ENCODE measurements at regions not wholly inside any gene's neighbourhood (a gene's known extent, or its start where the extent isn't known, plus 50 kb on each side); places are given as distances from the start of the nearest gene placed in this dataset.
"Not testable (repeated sequence)": the region's sequence is repeated elsewhere in the genome, so short reads cannot be mapped to it uniquely, and the experiment has no call there.

DNA sequence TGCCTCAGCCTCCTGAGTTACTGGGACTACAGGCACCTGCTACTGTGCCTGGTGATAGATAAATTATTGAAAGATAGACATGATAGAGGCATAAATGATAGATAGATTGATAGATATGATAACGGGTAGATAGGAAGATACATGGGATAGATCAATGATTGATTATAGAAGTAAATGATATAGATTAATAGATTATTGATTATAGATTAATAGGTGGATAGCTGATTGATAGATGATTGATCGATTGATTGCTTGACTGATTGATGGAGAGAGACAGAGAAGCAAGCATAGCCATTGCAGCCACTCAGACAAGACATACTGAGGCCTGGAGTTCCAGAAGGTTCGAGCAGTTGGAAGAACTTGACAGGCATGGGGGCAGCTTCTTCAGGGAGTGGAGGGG lies 3024.8 kb upstream of the TEKT4 start:
- peaks cover 4 to 12% (median 5%) of the 10 kb centered on the region in 7 donors for H3K9me3 Mint-ChIP-seq
- not testable (repeated sequence) for H3K4me3 Mint-ChIP-seq; H3K36me3 Mint-ChIP-seq; H3K27ac Mint-ChIP-seq; ATAC-seq (ENCODE audit: low read depth in 2 of 2); H3K4me1 Mint-ChIP-seq; DNase-seq
- H3K27me3 Mint-ChIP-seq, result peaks cover 12 to 49% (median 21%) of the 10 kb centered on the region in 3 donors

DNA sequence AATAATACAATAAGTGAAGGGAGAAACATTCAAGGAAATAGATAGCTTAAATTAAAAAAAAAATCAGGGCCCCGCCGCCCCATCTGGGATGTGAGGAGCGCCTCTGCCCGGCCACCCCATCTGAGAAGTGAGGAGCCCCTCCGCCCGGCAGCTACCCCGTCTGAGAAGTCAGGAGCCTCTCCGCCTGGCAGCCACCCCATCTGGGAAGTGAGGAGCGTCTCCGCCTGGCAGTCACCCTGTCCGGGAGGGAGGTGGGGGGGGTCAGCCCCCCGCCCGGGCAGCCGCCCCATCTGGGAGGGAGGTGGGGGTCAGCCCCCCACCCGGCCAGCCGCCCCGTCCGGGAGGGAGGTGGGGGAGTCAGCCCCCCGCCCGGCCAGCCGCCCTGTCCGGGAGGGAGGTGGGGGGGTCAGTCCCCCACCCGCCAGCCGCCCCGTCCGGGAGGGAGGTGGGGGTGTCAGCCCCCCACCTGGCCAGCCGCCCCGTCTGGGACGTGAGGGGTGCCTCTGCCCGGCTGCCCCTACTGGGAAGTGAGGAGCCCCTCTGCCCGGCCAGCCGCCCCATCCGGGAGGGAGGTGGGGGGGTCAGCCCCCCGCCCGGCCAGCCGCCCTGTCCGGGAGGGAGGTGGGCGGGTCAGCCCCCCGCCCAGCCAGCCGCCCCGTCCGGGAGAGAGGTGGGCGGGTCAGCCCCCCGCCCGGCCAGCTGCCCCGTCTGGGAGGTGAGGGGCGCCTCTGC lies 3019.4 kb upstream of the TEKT4 start:
- not testable (repeated sequence) for H3K4me3 Mint-ChIP-seq; H3K36me3 Mint-ChIP-seq; H3K27ac Mint-ChIP-seq; ATAC-seq (ENCODE audit: low read depth in 2 of 2); H3K4me1 Mint-ChIP-seq; DNase-seq
- Mint-ChIP-seq H3K9me3 (peaks cover 7 to 24% (median 13%) of the 10 kb centered on the region in 7 donors), H3K27me3 (peaks cover under 1 to 15% (median 4%) of the 10 kb centered on the region in 3 donors)

DNA sequence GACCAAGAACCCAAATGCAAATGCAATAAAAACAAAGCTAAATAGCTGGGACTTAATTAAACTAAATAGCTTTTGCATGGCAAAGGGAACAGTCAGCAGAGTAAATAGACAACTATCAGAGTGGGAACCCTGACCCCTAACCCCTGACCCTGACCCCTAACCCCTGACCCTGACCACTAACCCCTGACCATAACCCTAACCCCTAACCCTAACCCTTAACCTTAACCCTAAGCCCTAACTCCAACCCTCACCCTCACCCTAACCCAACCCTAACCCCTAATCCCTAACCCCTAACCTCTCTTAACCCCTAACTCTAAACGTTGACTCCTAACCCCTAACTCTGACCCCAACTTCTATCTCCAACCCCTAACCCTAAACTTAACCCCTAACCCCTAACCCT lies 3014.3 kb upstream of the TEKT4 start:
- not testable (repeated sequence) for ATAC-seq (ENCODE audit: low read depth in 2 of 2); H3K36me3 Mint-ChIP-seq; H3K4me3 Mint-ChIP-seq; H3K4me1 Mint-ChIP-seq; DNase-seq; H3K27ac Mint-ChIP-seq; H3K27me3 Mint-ChIP-seq
- peaks cover 0 to 25% (median 5%) of the 10 kb centered on the region in 7 donors for H3K9me3 Mint-ChIP-seq

DNA sequence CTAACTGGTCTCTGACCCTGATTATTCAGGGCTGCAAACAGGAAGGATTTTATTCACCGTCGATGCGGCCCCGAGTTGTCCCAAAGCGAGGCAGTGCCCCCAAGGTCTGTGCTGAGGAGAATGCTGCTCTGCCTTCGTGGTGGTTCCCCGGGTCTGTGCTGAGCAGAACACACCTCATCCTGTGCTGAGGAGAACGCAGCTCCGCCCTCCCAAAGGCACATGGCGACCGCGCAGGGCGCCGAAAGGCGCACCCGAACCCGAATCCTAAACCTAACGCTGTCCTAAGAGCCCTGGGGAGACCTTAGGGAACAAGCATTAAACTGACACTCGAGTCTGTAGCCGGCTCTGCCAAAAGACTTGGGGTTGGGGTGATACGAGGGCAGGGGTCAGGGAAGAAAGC lies 3013.5 kb upstream of the TEKT4 start:
- H3K27ac Mint-ChIP-seq, result peak overlapping the region in 1 of 6 donors; percentile 57
- not testable (repeated sequence) for H3K4me3 Mint-ChIP-seq; H3K4me1 Mint-ChIP-seq; H3K36me3 Mint-ChIP-seq; DNase-seq; ATAC-seq (ENCODE audit: low read depth in 2 of 2); H3K27me3 Mint-ChIP-seq
- peaks cover 0 to 21% (median 4%) of the 10 kb centered on the region in 7 donors for H3K9me3 Mint-ChIP-seq

DNA sequence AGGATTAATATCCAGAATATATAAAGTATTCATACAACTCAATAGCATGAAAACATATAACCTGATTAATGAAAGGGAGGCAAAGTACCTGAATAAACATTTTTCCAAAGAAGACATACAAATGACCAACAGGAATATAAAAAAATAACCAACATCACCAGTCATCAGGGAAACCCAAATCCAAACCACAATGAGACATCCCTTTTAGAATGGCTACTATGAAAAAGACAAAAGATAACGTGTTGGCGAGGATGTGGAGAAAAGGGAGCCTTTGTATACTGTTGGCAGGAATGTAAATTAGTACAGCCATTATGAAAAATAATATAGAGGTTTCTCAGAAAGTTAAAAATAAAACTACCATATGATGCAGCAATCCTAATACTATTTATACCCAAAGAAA lies 2999.5 kb upstream of the TEKT4 start:
- not testable (repeated sequence) for H3K9me3 Mint-ChIP-seq; H3K27ac Mint-ChIP-seq; DNase-seq; H3K4me1 Mint-ChIP-seq; H3K4me3 Mint-ChIP-seq; ATAC-seq (ENCODE audit: low read depth in 2 of 2); H3K36me3 Mint-ChIP-seq
- H3K27me3 Mint-ChIP-seq, result peaks cover 0 to 12% (median 5%) of the 10 kb centered on the region in 3 donors

DNA sequence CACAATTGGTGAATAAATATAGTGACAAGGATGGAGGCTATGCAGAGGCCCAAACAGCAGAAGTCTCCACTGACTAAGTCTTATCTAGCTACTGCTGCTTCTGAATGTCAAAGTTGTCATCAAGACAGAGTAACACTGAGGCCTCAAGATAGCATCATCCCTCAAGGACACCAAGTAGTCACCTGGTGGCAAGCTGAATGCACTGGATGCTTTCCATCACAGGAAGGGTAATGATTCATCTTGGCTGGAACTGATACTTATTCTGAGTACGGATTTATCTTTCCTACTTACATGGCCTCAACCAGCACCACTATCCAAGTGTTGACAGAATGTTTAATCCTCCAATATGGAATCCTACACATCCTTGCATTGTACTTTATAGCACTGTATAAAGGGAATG lies 2997.8 kb upstream of the TEKT4 start:
- not testable (repeated sequence) for ATAC-seq (ENCODE audit: low read depth in 2 of 2); H3K4me1 Mint-ChIP-seq
- H3K27me3 Mint-ChIP-seq, result peaks cover 0 to 20% (median 5%) of the 10 kb centered on the region in 3 donors

DNA sequence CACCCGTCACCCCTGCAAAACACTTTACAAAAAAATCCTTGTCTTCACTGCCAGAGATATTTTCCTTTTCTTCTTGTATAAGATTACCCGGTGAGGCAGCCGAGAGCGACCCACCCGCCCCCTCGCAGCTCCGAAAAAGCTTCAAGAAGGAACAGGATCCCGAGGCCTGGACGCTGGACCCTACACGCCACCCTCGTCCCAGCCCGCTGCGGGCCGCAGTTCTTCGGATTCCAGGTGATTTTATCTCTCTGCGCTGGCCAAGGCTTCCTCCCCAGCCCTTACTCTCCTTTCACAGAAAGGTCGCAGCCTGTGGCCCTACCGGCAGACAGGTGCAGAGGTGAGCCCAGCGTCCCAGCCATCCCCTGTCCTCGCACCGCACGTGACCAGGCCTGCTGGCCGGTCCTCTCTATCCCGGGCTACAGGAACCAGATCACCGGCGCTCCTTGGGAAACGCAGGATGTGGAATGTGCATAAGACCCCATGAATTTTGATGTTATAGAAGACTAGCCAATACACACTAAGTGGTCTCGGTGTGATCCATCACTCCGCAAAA lies 2993.5 kb upstream of the TEKT4 start:
- H3K4me3 Mint-ChIP-seq, result peak overlapping the region in 1 of 8 donors; percentile 35
- H3K4me1 Mint-ChIP-seq; DNase-seq; ATAC-seq (ENCODE audit: low read depth in 2 of 2); H3K9me3 Mint-ChIP-seq; H3K27ac Mint-ChIP-seq; H3K27me3 Mint-ChIP-seq; H3K36me3 Mint-ChIP-seq: not testable (repeated sequence)

More for the DNA sequence above, 2997.8 kb upstream of the TEKT4 start:
- DNase-seq, H3K4me3 Mint-ChIP-seq, H3K9me3 Mint-ChIP-seq, H3K27ac Mint-ChIP-seq, H3K36me3 Mint-ChIP-seq: not testable (repeated sequence)

DNA sequence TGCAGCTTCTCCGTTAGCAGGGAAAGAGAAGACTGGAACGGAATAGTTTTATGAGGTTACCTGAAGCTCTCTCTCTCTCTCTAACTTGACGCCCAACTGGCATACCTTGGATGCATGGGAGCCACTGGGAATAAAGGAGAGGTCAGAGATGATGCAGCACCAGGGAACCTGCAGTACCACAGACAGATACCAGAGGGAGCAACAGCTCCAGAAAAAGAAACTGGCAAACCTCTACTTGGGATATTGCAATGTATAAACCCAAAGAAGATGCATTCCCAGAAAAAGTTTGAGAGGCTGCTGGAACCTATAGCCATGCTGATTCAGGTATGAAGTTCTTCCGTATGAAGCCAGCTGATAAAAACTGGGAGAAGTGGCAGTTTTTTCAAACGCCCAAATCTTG lies 2976.1 kb upstream of the TEKT4 start:
- H3K4me1 Mint-ChIP-seq; H3K36me3 Mint-ChIP-seq; ATAC-seq (ENCODE audit: low read depth in 2 of 2); H3K4me3 Mint-ChIP-seq; H3K27me3 Mint-ChIP-seq; H3K27ac Mint-ChIP-seq; DNase-seq: not testable (repeated sequence)
- peaks cover 2 to 14% (median 5%) of the 10 kb centered on the region in 7 donors for H3K9me3 Mint-ChIP-seq

DNA sequence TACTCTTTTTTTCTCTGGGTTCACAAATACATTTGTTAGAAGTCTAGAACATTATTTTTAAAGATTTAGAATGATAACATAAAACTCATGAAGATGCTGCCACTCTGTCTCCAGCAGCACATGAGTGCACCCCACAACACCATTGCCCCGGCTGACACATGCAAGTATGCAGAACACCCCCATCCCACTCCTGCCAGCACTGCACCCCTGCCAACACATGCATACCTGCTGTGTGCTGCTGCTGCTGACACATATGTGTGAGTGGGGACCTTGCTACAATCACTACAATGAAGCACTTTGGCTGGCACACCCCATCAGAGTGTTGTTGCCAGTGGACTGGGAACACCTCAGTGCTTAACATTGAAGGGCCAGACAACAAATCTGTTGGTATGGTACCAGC lies 2953.6 kb upstream of the TEKT4 start:
- peaks cover 0 to 14% (median 4%) of the 10 kb centered on the region in 7 donors for H3K9me3 Mint-ChIP-seq
- ATAC-seq (ENCODE audit: low read depth in 2 of 2); H3K4me1 Mint-ChIP-seq; DNase-seq; H3K4me3 Mint-ChIP-seq; H3K27me3 Mint-ChIP-seq; H3K36me3 Mint-ChIP-seq: not testable (repeated sequence)
- H3K27ac Mint-ChIP-seq, result peak overlapping the region in 1 of 6 donors; percentile 44
